K562 (cell line): ENCODE measurements at regions not wholly inside any gene's neighbourhood (a gene's known extent, or its start where the extent isn't known, plus 50 kb on each side); places are given as distances from the start of the nearest gene placed in this dataset.

Experiments used
- ATAC-seq: fragments of 200-7000 bp; cut with Tn5 transposase; 3 replicates; pipeline ENCODE4 v1.9.1; 2020; ENCODE audit warnings: moderate library complexity
- BruUV-seq: library from RNA; stranded (reverse); fragments of 400-500 nt; replicated peaks from 2 replicates; lab custom pipeline; 2021; lab: Mats Ljungman, UMichigan
- CTCF ChIA-PET: fragments of 300-600 bp; formaldehyde crosslinking; extraction: SDS; loops from one replicate; lab custom pipeline; 2021; ENCODE audit warnings: low intra/inter-chr PET ratio; lab: Yijun Ruan, JAX
- POLR2A ChIA-PET: fragments of 300-600, 350-650 bp; sonication (Branson Sonifier 250); formaldehyde crosslinking; extraction: SDS; loops from one replicate; lab custom pipeline; 2021; ENCODE audit warnings: antibody characterized with exemption, inconsistent platforms; lab: Yijun Ruan, JAX
- DNase-seq, 4 experiments: peaks; one replicate each; pipeline versions ENCODE4 v3.0.0 to v3.0.0-alpha.2; 2011 to 2018; ENCODE audit warnings: low spot score in 3 of 4, mixed read lengths in 3 of 4; ENCODE audit errors: extremely low read depth in 1 of 4
- FAIRE-seq: peaks from 2 replicates; lab custom pipeline; 2011; peaks lifted over from hg19 to GRCh38; lab: Jason Lieb, UNC
- H2AFZ ChIP-seq: 2 replicates; pipeline ENCODE4 v1.6.0; 2011; ENCODE audit warnings: low read depth, low read length, control low read depth, inconsistent platforms
- H3K27ac ChIP-seq: fragments of 200-600 bp; 3 replicates; pipeline ENCODE4 v1.8.0; 2011; ENCODE audit warnings: low read depth, mild to moderate bottlenecking, control low read depth, inconsistent platforms, low read length, moderate library complexity, mixed read lengths; ENCODE audit errors: extremely low read depth
- H3K27me3 ChIP-seq, 2 experiments: fragments of 300-600 bp in 1 of 2; 2 replicates in 1 of 2; 3 replicates in 1 of 2; pipeline versions ENCODE4 v1.6.0 to v1.8.0; 2011; ENCODE audit warnings: inconsistent platforms in 2 of 2, low read length in 2 of 2, mild to moderate bottlenecking in 1 of 2, mixed read lengths in 1 of 2, moderate library complexity in 1 of 2; ENCODE audit not compliant: control insufficient read depth in 2 of 2, insufficient read depth in 2 of 2
- H3K36me3 ChIP-seq: fragments of 300-600 bp; 3 replicates; pipeline ENCODE4 v1.8.0; 2011; ENCODE audit warnings: mild to moderate bottlenecking, low read length, inconsistent platforms; ENCODE audit not compliant: control insufficient read depth, insufficient read depth
- H3K4me1 ChIP-seq, 2 experiments: fragments of 200-600 bp in 1 of 2; replicated peaks in 1 of 2; 2 replicates in 1 of 2; 3 replicates in 1 of 2; pipeline versions ENCODE4 v1.5.1 to v1.8.0; 2011; ENCODE audit warnings: inconsistent platforms in 2 of 2, low read length in 2 of 2, mild to moderate bottlenecking in 1 of 2, mixed read lengths in 1 of 2, moderate library complexity in 1 of 2; ENCODE audit not compliant: control insufficient read depth in 2 of 2, insufficient read depth in 2 of 2
- H3K4me2 ChIP-seq: 2 replicates; pipeline ENCODE4 v1.6.1; 2011; ENCODE audit warnings: low read length, control low read depth, inconsistent platforms, mixed read lengths; ENCODE audit not compliant: insufficient read depth
- H3K4me3 ChIP-seq: fragments of 200-600 bp; sonication (generic), shearing (Covaris generic); 2 replicates; pipeline ENCODE4 v1.5.1; 2016; ENCODE audit warnings: control low read depth, inconsistent platforms
- H3K79me2 ChIP-seq: fragments of 200-600 bp; 3 replicates; pipeline ENCODE4 v1.8.0; 2011; ENCODE audit warnings: low read length, inconsistent platforms; ENCODE audit not compliant: control insufficient read depth, insufficient read depth
- H3K9ac ChIP-seq, 2 experiments: 2 replicates each; pipeline versions ENCODE4 v1.6.0 to v1.6.1; 2011; ENCODE audit warnings: low read depth in 2 of 2, low read length in 2 of 2, control low read depth in 1 of 2, inconsistent platforms in 1 of 2, mild to moderate bottlenecking in 1 of 2, mixed read lengths in 1 of 2; ENCODE audit not compliant: insufficient read depth in 1 of 2
- H3K9me1 ChIP-seq: one replicate; pipeline ENCODE4 v1.6.0; 2011; ENCODE audit warnings: inconsistent platforms, mild to moderate bottlenecking, low read length, moderate library complexity; ENCODE audit not compliant: control insufficient read depth, insufficient read depth
- H3K9me3 ChIP-seq: replicated peaks from 2 replicates; pipeline ENCODE4 v1.5.1; 2011; ENCODE audit warnings: low read depth, low read length, inconsistent platforms; ENCODE audit not compliant: control insufficient read depth, insufficient read depth
- H4K20me1 ChIP-seq: replicated peaks from 2 replicates; pipeline ENCODE4 v1.6.1; 2011; ENCODE audit warnings: low read length, inconsistent platforms, mixed read lengths; ENCODE audit not compliant: control insufficient read depth, insufficient read depth
- HNRNPUL1 ChIP-seq: fragments of 200-400 bp; formaldehyde crosslinking; IDR thresholded peaks from 2 replicates; pipeline ENCODE4 v1.6.1; 2017; ENCODE audit warnings: low read length
- KAT7 ChIP-seq: sonication (generic); formaldehyde crosslinking; IDR thresholded peaks from 2 replicates; pipeline ENCODE4 v1.8.0; 2022; ENCODE audit warnings: missing genetic modification reagents, mild to moderate bottlenecking, borderline replicate concordance
- KLF16 ChIP-seq: IDR thresholded peaks from 2 replicates; pipeline ENCODE4 v1.6.1; 2016; ENCODE audit warnings: antibody characterized with exemption
- MED1 ChIP-seq: sonication (generic); formaldehyde crosslinking; IDR thresholded peaks from 2 replicates; pipeline ENCODE4 v1.8.1; 2023; ENCODE audit warnings: missing genetic modification reagents, borderline replicate concordance
- MTA3 ChIP-seq: fragments of 450-650 bp; formaldehyde crosslinking; IDR thresholded peaks from 2 replicates; pipeline ENCODE4 v1.6.1; 2017; ENCODE audit warnings: mild to moderate bottlenecking, borderline replicate concordance
- SAFB2 ChIP-seq: fragments of 200-400 bp; formaldehyde crosslinking; IDR thresholded peaks from 2 replicates; pipeline ENCODE4 v1.6.1; 2018; ENCODE audit warnings: borderline replicate concordance, low read length, low read depth, moderate library complexity; ENCODE audit not compliant: severe bottlenecking
- SRF ChIP-seq, 2 experiments: fragments of 250-450, 450-650 bp in 1 of 2; sonication (Bioruptor Pico) in 1 of 2; sonication (generic) in 1 of 2; formaldehyde crosslinking; IDR thresholded peaks; 2 replicates each; pipeline versions ENCODE4 v1.5.0 to v1.5.1; 2020 to 2022; ENCODE audit warnings: mild to moderate bottlenecking in 1 of 2, missing genetic modification reagents in 1 of 2
- ZFP36 ChIP-seq: fragments of 150-350 bp; IDR thresholded peaks from 2 replicates; pipeline ENCODE4 v1.6.1; 2018; ENCODE audit warnings: low read length, low read depth; ENCODE audit not compliant: partially characterized antibody
- ZNF445 ChIP-seq: fragments of 250-450 bp; sonication (Bioruptor Pico); IDR thresholded peaks from 2 replicates; pipeline ENCODE4 v1.4.0; 2020; ENCODE audit warnings: low read depth, mild to moderate bottlenecking, moderate library complexity
- ZNF764 ChIP-seq: fragments of 250-450 bp; sonication (Bioruptor Pico); IDR thresholded peaks from 2 replicates; pipeline ENCODE4 v1.4.0; 2020; ENCODE audit warnings: low read depth, mild to moderate bottlenecking, moderate library complexity
- WGBS: fragments of 100-300 bp; shearing (Covaris generic); methylation state at CpG from one replicate; pipeline ENCODE4 v1.1.6; 2016; ENCODE audit warnings: low coverage, mixed read lengths; ENCODE audit not compliant: insufficient coverage; ENCODE audit errors: missing lambda C conversion rate; 5-methylcytosine and 5-hydroxymethylcytosine counted together
- in situ Hi-C: fragments of 300-500 bp; cut with MboI; formaldehyde crosslinking; loops from 4 replicates; pipeline ENCODE4 v1.15.0; 2018; ENCODE audit warnings: inconsistent platforms, mixed read lengths
- intact Hi-C: fragments of 100-400 bp; cut with micrococcal nuclease; formaldehyde crosslinking; loops from 2 replicates; pipeline ENCODE4 v1.14.2; 2022
- TF ChIP-seq, protein P1 (sequence below): fragments of 250-450 bp; sonication (Bioruptor Pico); IDR thresholded peaks from 2 replicates; pipeline ENCODE4 v1.8.0; 2022; ENCODE audit warnings: inconsistent platforms
- TF ChIP-seq, protein P2 (sequence below), 2 experiments: fragments of 450-650 bp; IDR thresholded peaks; 2 replicates each; pipeline ENCODE4 v1.6.1; 2016
- TF ChIP-seq, protein P3 (sequence below), 2 experiments: fragments of 250-450 bp in 1 of 2; fragments of 450-650 bp in 1 of 2; sonication (Bioruptor Pico) in 1 of 2; IDR thresholded peaks; 2 replicates each; pipeline versions ENCODE4 v1.6.1 to v1.8.0; 2016 to 2021; ENCODE audit warnings: mild to moderate bottlenecking in 2 of 2, moderate library complexity in 2 of 2, missing compliant biosample characterization in 1 of 2, missing genetic modification characterization in 1 of 2

DNA sequence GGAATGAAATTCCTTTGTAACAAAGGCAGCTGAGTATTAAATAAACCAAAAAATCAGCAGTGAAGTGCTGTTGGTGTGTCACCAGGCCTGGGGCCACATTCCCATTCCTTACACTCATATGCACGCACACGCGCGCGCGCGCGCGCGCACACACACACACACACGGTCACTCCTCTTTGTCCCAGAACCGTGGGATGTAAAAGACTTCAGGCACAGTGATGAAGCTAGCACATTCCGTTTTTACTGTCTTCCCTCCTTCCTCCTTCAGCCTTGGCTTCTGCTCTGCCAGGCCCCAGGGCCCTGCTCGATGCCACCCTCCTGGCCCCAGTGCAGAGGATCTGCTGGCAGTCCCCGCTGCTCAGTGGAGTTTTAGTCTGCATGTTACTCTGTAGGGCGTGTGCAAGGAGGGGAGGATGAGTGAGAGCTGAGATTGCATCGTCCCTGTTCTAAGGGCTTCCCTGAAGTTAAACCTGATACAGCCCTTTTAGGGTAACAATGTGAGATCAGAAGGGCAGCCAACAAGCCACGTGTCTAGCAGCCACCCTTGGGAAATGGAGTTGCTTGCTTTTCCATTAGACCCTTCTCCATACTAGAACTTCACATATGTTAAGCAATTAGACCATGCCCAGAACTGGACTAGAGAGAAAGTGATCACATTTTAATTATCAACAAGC, 71.7 kb upstream of the WDR26 start:
- no peak overlapping the region for H3K27ac ChIP-seq
- no TSS peak for BruUV-seq
- POLR2A ChIA-PET = interaction anchor here (0.6 kb wide), 1 partner anchor 1424 kb away, joined by 3 read pairs; no protein-coding TSS in a partner anchor

More for the DNA sequence above, 71.7 kb upstream of the WDR26 start:
- FAIRE-seq = no peak
- no peaks in the 10 kb centered on the region for H3K9me3 ChIP-seq
- no peaks in the 10 kb centered on the region for H4K20me1 ChIP-seq
- H3K36me3 ChIP-seq = no peaks in the 10 kb centered on the region
- WGBS = 67% methylated on average over 18 of the region's 18 CpGs
- ATAC-seq = no peak
- H3K4me3 ChIP-seq = no peak overlapping the region
- CTCF ChIA-PET = interaction anchor here (0.6 kb wide), 1 partner anchor 138 kb away, joined by 3 read pairs; no protein-coding TSS in a partner anchor
- H3K27me3 ChIP-seq = no peaks in the 10 kb centered on the region
- TF ChIP-seq MTA3 (no peak), SAFB2 (no peak), HNRNPUL1 (no peak), KAT7 (CRISPR knock-in tag) (no peak), ZNF764 (no peak), KLF16 (no peak), SRF (CRISPR knock-in tag; IDR thresholded peaks at IDR 0.05) (peak in 1 of 2 experiments; percentile 65; a peak in 1 of 4 replicates), ZNF445 (CRISPR knock-in tag) (no peak), ZFP36 (no peak), MED1 (no peak)
- TF ChIP-seq, protein P1, sequence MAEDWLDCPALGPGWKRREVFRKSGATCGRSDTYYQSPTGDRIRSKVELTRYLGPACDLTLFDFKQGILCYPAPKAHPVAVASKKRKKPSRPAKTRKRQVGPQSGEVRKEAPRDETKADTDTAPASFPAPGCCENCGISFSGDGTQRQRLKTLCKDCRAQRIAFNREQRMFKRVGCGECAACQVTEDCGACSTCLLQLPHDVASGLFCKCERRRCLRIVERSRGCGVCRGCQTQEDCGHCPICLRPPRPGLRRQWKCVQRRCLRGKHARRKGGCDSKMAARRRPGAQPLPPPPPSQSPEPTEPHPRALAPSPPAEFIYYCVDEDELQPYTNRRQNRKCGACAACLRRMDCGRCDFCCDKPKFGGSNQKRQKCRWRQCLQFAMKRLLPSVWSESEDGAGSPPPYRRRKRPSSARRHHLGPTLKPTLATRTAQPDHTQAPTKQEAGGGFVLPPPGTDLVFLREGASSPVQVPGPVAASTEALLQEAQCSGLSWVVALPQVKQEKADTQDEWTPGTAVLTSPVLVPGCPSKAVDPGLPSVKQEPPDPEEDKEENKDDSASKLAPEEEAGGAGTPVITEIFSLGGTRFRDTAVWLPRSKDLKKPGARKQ (CRISPR knock-in tag) = peak; percentile 59; the same call in 1 of the 2 replicates
- TF ChIP-seq, protein P2, sequence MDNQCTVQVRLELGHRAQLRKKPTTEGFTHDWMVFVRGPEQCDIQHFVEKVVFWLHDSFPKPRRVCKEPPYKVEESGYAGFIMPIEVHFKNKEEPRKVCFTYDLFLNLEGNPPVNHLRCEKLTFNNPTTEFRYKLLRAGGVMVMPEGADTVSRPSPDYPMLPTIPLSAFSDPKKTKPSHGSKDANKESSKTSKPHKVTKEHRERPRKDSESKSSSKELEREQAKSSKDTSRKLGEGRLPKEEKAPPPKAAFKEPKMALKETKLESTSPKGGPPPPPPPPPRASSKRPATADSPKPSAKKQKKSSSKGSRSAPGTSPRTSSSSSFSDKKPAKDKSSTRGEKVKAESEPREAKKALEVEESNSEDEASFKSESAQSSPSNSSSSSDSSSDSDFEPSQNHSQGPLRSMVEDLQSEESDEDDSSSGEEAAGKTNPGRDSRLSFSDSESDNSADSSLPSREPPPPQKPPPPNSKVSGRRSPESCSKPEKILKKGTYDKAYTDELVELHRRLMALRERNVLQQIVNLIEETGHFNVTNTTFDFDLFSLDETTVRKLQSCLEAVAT (IDR thresholded peaks at IDR 0.05) = 0 out of 4 replicates have a peak, but pooled peaks of 1 of the 2 experiments have one; percentile 35
- TF ChIP-seq, protein P3, sequence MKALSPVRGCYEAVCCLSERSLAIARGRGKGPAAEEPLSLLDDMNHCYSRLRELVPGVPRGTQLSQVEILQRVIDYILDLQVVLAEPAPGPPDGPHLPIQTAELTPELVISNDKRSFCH (CRISPR knock-in tag; IDR thresholded peaks at IDR 0.05) = no peak
- TF ChIP-seq, protein P3 (tag; IDR thresholded peaks at IDR 0.05) = no peak
- no peak for DNase-seq
- H3K9me1 ChIP-seq = no peaks in the 10 kb centered on the region
- peaks cover 47 to 49% of the 10 kb centered on the region in 2 experiments for H3K4me1 ChIP-seq
- no peak overlapping the region for H2AFZ ChIP-seq
- H3K79me2 ChIP-seq = no peaks in the 10 kb centered on the region
- peak overlapping the region in 1 of 2 experiments; percentile 21; a peak in 1 of 4 replicates for H3K9ac ChIP-seq
- in situ Hi-C loops = loop anchor here (5.0 kb wide), 1 partner anchor 421 kb away; the partner anchor contains the start of gene DNAH14
- intact Hi-C loops = no loop called here
- H3K4me2 ChIP-seq = no peak overlapping the region
